HG03558 (cell line): ENCODE measurements at regions not wholly inside any gene's neighbourhood (a gene's known extent, or its start where the extent isn't known, plus 50 kb on each side); places are given as distances from the start of the nearest gene placed in this dataset.

Experiments
- ATAC-seq: cut with Tn5 transposase; IDR thresholded peaks from one replicate; pipeline ENCODE4 v1.9.1; 2021; ENCODE audit warnings: moderate number of reproducible peaks; ENCODE audit not compliant: unreplicated experiment; ENCODE audit errors: extremely low read depth

- no peak for ATAC-seq
Measured at GRCh38 chr2:65500310-65501040, 68.1 kb upstream of the SPRED2 start.

GRCh38 chr2:65499216-65499615 is 66.8 kb upstream of the SPRED2 start:
- ATAC-seq: no peak

DNA sequence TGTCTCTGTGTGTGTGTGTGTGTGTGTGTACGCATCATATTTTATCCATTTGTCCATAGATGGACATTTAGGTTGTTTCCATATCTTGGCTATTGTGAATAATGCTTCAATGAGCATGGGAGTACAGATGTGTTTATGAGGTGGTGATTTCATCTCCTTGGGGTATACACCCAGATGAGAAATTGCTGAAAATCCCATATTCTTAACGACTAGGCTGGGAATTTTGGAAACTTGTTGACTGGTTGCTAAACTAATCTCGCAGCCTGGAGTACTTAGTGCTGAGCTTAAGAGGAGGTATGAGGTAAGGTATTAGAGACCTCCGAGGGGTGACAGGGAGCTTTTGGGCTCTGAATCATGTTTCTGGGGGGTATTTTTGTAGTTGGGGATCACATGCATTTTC is 66.0 kb upstream of the SPRED2 start:
- ATAC-seq: no peak

DNA sequence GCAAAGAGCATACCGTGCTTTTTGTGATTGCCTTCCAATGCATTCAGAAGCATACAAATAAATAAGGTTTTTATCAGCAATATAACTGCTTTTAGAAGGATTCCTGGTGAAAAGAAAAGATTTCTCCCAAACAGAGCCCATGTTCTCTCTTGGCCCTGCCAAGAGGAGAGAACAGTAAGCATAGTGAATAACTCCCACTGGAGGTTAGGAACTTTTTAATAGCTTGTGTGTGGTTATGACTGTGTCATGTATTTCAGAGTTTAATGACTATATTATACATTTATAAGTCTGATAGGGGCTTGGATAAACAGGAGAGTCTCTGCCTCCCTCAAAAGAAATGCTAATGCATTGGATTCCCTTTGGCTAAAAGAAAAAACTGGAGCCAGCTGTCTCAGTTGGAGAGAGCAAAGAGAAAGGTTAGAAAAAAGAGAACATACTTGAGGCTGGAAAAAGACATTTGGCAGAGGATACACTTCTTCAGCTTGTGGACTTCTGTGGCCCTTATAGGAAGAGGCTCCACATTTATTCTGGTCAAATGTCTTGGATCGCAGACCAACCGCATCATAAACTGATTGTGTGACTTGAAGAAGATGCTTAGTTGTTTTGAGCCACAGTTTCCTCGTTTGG is 63.0 kb upstream of the SPRED2 start:
- no peak for ATAC-seq

DNA sequence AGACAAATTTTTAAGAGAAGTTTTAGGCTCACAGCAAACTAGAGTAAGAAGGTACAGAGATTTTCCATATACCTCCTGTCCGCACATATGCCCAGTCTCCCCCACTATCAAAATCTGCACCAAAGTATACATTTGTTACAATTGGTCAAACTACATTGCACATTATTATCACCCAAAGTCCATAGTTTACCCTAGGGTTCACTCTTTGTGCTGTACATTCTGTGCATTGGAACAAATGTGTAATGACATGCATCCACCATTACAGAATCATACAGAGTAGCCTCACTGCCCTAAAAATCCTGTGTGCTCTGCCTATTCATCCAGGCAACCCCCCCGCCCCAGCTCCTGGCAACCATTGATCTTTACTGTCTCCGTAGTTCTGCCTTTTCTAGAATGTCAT is 61.7 kb upstream of the SPRED2 start:
- no peak for ATAC-seq

GRCh38 chr2:65491381-65491905 is 59.0 kb upstream of the SPRED2 start:
- no peak for ATAC-seq

DNA sequence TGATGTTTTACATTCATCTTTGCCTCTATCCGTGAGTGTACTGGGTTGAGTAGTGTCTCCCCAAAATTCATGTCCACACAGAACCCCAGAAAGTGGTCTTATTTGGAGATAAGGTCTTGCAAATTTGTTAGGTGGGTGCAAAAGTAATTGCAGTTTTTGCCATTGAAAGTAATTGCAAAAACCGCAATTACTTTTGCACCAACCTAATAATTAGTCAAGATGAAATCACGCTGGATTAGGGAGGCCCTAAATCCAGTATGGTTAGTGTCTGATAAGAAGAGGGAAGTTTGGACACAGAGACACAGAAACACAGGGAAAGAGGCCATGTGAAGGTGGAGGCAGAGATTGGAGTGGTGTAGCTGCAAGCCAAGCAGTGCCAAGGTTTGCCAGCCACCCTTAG is 57.8 kb upstream of the SPRED2 start:
- ATAC-seq: no peak

DNA sequence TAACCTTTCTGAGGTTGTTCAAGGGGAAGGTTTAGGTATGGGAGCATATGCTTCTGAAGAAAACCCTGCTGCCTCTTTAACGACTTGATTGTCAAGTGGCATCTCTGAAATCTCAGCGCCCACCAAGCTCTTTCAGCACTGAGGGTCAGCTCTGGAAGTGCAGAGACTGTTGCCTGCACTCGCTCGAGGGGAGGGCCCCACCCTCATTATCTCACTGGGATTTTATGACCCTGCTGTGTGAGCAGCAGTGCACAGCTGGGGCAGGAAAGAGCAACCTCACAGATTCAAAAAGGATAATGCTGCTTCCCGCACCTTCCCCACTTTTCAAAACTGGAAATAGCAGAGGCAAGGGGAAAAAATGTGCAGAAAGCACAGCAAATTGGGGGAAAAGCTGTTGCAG is 56.9 kb upstream of the SPRED2 start:
- no peak for ATAC-seq

DNA sequence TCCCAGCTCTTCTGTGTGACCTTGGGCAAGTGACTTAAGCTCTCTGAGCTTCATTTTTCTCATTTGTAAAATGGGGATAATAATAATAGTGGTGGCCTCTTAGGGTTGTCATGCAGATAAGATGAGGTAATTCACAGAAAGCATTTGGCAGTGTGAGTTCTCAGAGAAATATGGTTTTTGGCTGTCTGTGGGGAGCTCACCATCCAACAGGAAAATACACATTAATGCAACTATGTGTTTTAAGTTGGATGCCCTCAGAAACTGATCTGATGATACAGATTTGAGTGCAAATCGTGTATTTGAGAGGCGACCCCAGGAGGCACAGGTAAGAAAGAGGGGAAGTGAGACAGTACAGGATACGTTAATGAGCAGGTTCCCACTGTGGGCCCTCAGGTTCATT is 56.1 kb upstream of the SPRED2 start:
- no peak for ATAC-seq

- ATAC-seq: no peak
Measured at GRCh38 chr2:65487404-65487803, 55.0 kb upstream of the SPRED2 start.

- no peak for ATAC-seq
Measured at GRCh38 chr2:65486802-65487201, 54.4 kb upstream of the SPRED2 start.

- no peak for ATAC-seq
Measured at GRCh38 chr2:65486282-65486681, 53.9 kb upstream of the SPRED2 start.

DNA sequence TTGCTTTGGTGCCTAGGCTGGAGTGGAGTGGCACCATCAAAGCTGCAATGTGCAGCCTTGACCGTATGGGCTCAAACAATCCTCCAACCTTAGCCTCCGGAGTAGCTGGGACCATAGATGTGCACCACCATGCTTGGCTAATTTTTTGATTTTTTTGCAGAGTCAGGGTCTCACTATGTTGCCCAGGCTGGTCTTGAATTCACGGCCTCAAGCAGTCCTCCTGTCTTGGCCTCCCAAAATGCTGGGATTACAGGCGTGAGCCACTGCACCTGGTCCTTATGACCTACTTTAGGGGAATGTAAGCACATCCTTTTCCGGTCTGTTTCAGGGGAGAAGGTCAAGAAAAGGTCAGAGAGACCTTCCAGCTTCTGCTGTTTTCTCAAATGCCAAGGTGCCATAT is 53.4 kb upstream of the SPRED2 start:
- ATAC-seq: no peak

- no peak for ATAC-seq
Measured at GRCh38 chr2:65483763-65484162, 51.4 kb upstream of the SPRED2 start.

GRCh38 chr2:65482971-65483370 is 50.6 kb upstream of the SPRED2 start:
- ATAC-seq: no peak
